Heart left ventricle (tissue), 16 donors: ENCODE measurements at regions not wholly inside any gene's neighbourhood (a gene's known extent, or its start where the extent isn't known, plus 50 kb on each side); places are given as distances from the start of the nearest gene placed in this dataset.

ENCODE experiments used
- ATAC-seq, 4 donors: fragments of 200-7000 bp; cut with Tn5 transposase; one replicate each; pipeline ENCODE4 v1.9.1; 2020 to 2022; ENCODE audit warnings: moderate library complexity in 4 of 4, mild to moderate bottlenecking in 3 of 4, moderate number of reproducible peaks in 1 of 4
- DNase-seq, 5 donors: peaks; one replicate each; pipeline ENCODE4 v3.0.0-alpha.2; 2020
- H3K27ac ChIP-seq, 12 donors: fragments of 200-600 bp; sonication (generic) in 4 of 12; one replicate each; pipeline versions ENCODE4 v1.5.0 to v1.8.0; 2016 to 2022; ENCODE audit warnings: mild to moderate bottlenecking in 2 of 12
- H3K27me3 ChIP-seq, 9 donors: fragments of 200-600 bp; sonication (generic) in 2 of 9; one replicate each; pipeline versions ENCODE4 v1.5.1 to v1.8.0; 2016 to 2022; ENCODE audit warnings: mild to moderate bottlenecking in 3 of 9
- H3K36me3 ChIP-seq, 9 donors: fragments of 200-600 bp; sonication (generic) in 2 of 9; one replicate each; pipeline versions ENCODE4 v1.5.0 to v1.8.0; 2018 to 2022; ENCODE audit warnings: mild to moderate bottlenecking in 2 of 9
- H3K4me1 ChIP-seq, 12 donors: fragments of 200-600 bp; sonication (generic) in 4 of 12; one replicate each; pipeline versions ENCODE4 v1.5.0 to v1.8.0; 2016 to 2022; ENCODE audit warnings: mild to moderate bottlenecking in 3 of 12
- H3K4me3 ChIP-seq, 12 donors: fragments of 200-600 bp; sonication (generic) in 4 of 12; one replicate each; pipeline versions ENCODE4 v1.5.0 to v1.8.0; 2017 to 2022; ENCODE audit warnings: mild to moderate bottlenecking in 9 of 12, moderate library complexity in 4 of 12
- H3K9me3 ChIP-seq, 12 donors: fragments of 200-600 bp; sonication (generic) in 4 of 12; one replicate each; pipeline versions ENCODE4 v1.5.0 to v1.8.0; 2016 to 2022; ENCODE audit warnings: mild to moderate bottlenecking in 1 of 12
- POLR2A ChIP-seq, 2 donors: fragments of 450-650 bp; IDR thresholded peaks; one replicate each; pipeline ENCODE4 v1.6.1; 2017; ENCODE audit warnings: antibody characterized with exemption in 2 of 2, mild to moderate bottlenecking in 2 of 2, moderate library complexity in 2 of 2
- WGBS, 4 donors: extraction: QIAGEN DNeasy Blood & Tissue Kit in 2 of 4; methylation state at CpG; one replicate each; pipeline versions ENCODE4 v1.1.5 to v1.1.7; 2013 to 2018; 5-methylcytosine and 5-hydroxymethylcytosine counted together
- intact Hi-C, 10 donors: fragments of 100-400 bp; cut with DNase I; formaldehyde crosslinking; loops; one replicate each; pipeline versions ENCODE4 v1.11.1 to v1.14.2; 2022
- TF ChIP-seq, protein P1 (sequence below), 12 donors: fragments of 200-600 bp; sonication (generic) in 4 of 12; IDR thresholded peaks; one replicate each; pipeline versions ENCODE4 v1.5.0 to v1.8.0; 2018 to 2022; ENCODE audit warnings: antibody characterized with exemption in 12 of 12, mild to moderate bottlenecking in 5 of 12
- donor health status: ischemic (EF 13 %, LVEDD 7.1; RV severe dilation, severe dysfunction).
- donor health status: healthy with polysubstance abuse.
- donor health status: DM: no; HTN: yes; CAD: no.
- donor health status: DM: no; HTN: no; CAD: no.
- donor health status: ischemic (EF 25% LVEDD 6.9; RV normal size, moderate dysfunction).
- donor health status: ischemic (EF 25% LVEDD 5.7; RV mildly dilated, moderate dysfunction).
- donor health status: healthy.
- donor health status: DM: yes; HTN: yes; CAD: no.
- donor health status: ischemic (EF 35%, LVEDD 5.7; RV mildly dilated, moderate dysfunction).
- donor health status: nonischemic (EF 11% LVEDD 7.7; RV severe dilation, severe dysfunction).
- donor health status: DM: yes; HTN: yes; CAD: no.
- donor health status: PGD.
- donor health status: ischemic (EF 29% LVEDD 5.4; RV normal size, mild dysfunction).
- donor health status: nonischemic (EF 23%, LVEDD 6.1; RV moderate dilation, normal function).

GRCh38 chrX:74160816-74161215, 143.2 kb upstream of the ZCCHC13 start:
- ATAC-seq: no peak

GRCh38 chrX:74160358-74160757, 143.6 kb upstream of the ZCCHC13 start:
- H3K4me1 ChIP-seq: no peaks in the 10 kb centered on the region
- ATAC-seq: no peak
- 90 to 100% (median 100%) methylated on average over 1 of the region's 1 CpG for WGBS, 4 donors
- TF ChIP-seq POLR2A (IDR thresholded peaks at IDR 0.05): no peak
- TF ChIP-seq, protein P1, sequence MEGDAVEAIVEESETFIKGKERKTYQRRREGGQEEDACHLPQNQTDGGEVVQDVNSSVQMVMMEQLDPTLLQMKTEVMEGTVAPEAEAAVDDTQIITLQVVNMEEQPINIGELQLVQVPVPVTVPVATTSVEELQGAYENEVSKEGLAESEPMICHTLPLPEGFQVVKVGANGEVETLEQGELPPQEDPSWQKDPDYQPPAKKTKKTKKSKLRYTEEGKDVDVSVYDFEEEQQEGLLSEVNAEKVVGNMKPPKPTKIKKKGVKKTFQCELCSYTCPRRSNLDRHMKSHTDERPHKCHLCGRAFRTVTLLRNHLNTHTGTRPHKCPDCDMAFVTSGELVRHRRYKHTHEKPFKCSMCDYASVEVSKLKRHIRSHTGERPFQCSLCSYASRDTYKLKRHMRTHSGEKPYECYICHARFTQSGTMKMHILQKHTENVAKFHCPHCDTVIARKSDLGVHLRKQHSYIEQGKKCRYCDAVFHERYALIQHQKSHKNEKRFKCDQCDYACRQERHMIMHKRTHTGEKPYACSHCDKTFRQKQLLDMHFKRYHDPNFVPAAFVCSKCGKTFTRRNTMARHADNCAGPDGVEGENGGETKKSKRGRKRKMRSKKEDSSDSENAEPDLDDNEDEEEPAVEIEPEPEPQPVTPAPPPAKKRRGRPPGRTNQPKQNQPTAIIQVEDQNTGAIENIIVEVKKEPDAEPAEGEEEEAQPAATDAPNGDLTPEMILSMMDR (IDR thresholded peaks at IDR 0.05): no peak
- H3K27ac ChIP-seq: no peak overlapping the region
- peaks cover 0 to 5% (median 0%) of the 10 kb centered on the region in 9 donors for H3K36me3 ChIP-seq
- DNase-seq: no peak
- no peak overlapping the region for H3K4me3 ChIP-seq
- H3K9me3 ChIP-seq: peaks cover 0 to 13% (median 0%) of the 10 kb centered on the region in 12 donors
- intact Hi-C loops: no loop called here
- no peaks in the 10 kb centered on the region for H3K27me3 ChIP-seq

More at GRCh38 chrX:74160816-74161215, 143.2 kb upstream of the ZCCHC13 start:
- H3K27me3 ChIP-seq: no peaks in the 10 kb centered on the region
- peaks cover 0 to 5% (median 0%) of the 10 kb centered on the region in 9 donors for H3K36me3 ChIP-seq
- DNase-seq: no peak
- no peaks in the 10 kb centered on the region for H3K4me1 ChIP-seq
- intact Hi-C loops: no loop called here
- TF ChIP-seq POLR2A (IDR thresholded peaks at IDR 0.05): no peak
- TF ChIP-seq, protein P1 (IDR thresholded peaks at IDR 0.05): no peak
- 59 to 68% (median 62%) methylated on average over 3 of the region's 3 CpGs for WGBS, 4 donors
- peaks cover 0 to 13% (median 0%) of the 10 kb centered on the region in 12 donors for H3K9me3 ChIP-seq
- H3K27ac ChIP-seq: no peak overlapping the region
- no peak overlapping the region for H3K4me3 ChIP-seq

DNA sequence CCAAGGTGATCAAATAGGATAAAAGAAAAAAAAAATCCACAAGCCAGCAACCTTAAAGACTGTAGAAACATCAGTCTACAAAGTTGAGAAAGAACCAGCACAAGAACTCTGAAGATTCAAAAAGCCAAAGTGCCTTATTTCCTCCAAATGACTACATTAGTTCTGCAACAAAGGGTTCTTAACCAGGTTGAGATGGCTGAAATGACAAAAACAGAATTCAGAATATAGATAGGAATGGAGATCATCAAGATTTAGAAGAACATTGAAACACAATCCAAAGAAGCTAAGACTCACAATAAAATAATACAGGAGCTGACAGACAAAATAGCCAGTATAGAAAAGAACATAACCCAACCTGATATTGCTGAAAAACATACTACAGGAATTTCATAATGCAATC, 156.5 kb upstream of the ZCCHC13 start:
- no peak for ATAC-seq
- H3K27ac ChIP-seq: no peak overlapping the region
- no peaks in the 10 kb centered on the region for H3K4me1 ChIP-seq
- intact Hi-C loops: no loop called here
- no peak for DNase-seq
- no peak for TF ChIP-seq POLR2A (IDR thresholded peaks at IDR 0.05)
- TF ChIP-seq, protein P1 (IDR thresholded peaks at IDR 0.05): no peak
- H3K27me3 ChIP-seq: peaks cover 0 to 10% (median 0%) of the 10 kb centered on the region in 9 donors
- no peaks in the 10 kb centered on the region for H3K36me3 ChIP-seq
- no peak overlapping the region for H3K4me3 ChIP-seq
- peaks cover 0 to 24% (median 0%) of the 10 kb centered on the region in 12 donors for H3K9me3 ChIP-seq

DNA sequence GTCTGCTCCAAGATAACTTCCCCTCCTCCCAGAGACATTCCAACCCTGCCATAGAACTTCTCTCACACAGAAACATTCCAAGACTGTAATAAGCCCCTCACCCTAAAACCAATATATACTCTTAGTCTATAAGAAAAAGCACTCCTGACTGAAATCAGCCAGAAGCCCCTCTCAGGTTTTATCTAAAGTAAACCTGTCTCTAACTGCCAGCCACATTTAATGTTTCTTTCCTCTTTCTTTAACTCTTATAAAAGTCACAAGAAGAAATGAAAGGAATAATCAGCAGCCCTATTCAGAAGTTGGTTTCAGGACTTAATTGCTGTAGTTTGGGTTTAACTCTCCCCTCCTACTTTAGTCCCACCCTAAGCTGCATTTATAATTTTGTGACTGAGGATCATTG, 165.0 kb upstream of the ZCCHC13 start:
- no peak for DNase-seq
- no peaks in the 10 kb centered on the region for H3K36me3 ChIP-seq
- peaks cover 0 to 9% (median 0%) of the 10 kb centered on the region in 12 donors for H3K9me3 ChIP-seq
- no peak for TF ChIP-seq POLR2A (IDR thresholded peaks at IDR 0.05)
- TF ChIP-seq, protein P1 (IDR thresholded peaks at IDR 0.05): no peak
- H3K4me3 ChIP-seq: no peak overlapping the region
- intact Hi-C loops: loop anchor here in 4 of 10 donors (10.0 kb wide), 2 partner anchors 206 to 284 kb away; partner anchors contain the start of gene XIST (in 1 of the 4)
- no peaks in the 10 kb centered on the region for H3K4me1 ChIP-seq
- no peak for ATAC-seq
- no peak overlapping the region for H3K27ac ChIP-seq
- H3K27me3 ChIP-seq: peaks cover 0 to 5% (median 0%) of the 10 kb centered on the region in 9 donors
